ENCODE measurements at regions not wholly inside any gene's neighbourhood (a gene's known extent, or its start where the extent isn't known, plus 50 kb on each side); places are given as distances from the start of the nearest gene placed in this dataset.

DNA sequence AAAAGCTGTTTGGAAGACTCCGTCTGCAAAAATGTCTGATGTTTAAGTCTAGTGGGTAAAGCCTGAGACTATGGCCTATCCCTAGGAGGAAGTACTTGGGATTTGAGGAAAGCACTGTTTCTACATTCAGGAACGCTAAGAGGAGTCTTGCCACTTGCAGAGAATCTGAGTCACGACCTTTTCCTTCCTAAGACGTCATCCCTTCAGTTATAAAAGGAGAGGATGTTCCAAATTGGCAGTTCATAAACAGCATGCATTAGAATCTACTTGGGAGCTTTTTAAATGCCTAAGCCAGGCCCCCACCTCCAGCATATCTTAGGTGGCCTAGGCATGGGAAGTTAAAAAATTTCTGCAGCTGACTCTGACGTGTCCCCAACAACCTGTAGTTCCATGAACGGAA is 125.9 kb downstream of the TTC32 start:
- Histone ChIP-seq H3K9me3 (replicated peaks; ENCODE audit: low read length) (no peaks in the 10 kb centered on the region), H3K36me3 (ENCODE audit: insufficient read depth, low read length) (no peaks in the 10 kb centered on the region), H3K9ac (ENCODE audit: low read depth, low read length) (no peak overlapping the region), H3K27me3 (ENCODE audit: control insufficient read depth, insufficient read depth, low read length) (peaks cover 9% of the 10 kb centered on the region), H3K4me1 (ENCODE audit: control insufficient read depth, insufficient read depth, low read length) (peaks cover 9% of the 10 kb centered on the region), H3K4me3 (ENCODE audit: low read length) (no peak overlapping the region), H3K4me2 (ENCODE audit: low read length) (no peak overlapping the region)

DNA sequence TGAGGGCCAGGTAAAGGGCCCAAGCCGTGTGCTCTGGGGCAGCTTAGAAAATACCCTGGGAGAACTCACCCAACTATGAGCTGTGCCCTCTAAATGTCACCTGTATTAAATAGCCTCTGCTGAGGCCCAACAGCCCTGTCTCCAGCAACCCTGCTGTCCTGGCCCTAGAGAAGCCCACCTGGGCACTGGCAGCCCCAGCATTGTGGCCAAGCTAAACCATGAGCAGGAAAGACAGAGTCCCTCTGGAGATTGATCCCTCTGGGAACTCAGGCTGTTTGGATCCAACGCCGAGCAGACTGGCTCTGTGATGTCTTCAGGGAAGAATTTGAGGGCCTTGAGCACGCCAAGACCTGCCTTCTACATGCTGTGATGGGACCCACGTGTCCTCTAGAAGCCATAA is 126.5 kb downstream of the TTC32 start:
- Histone ChIP-seq H3K9ac (ENCODE audit: low read depth, low read length) (no peak overlapping the region), H3K27me3 (ENCODE audit: control insufficient read depth, insufficient read depth, low read length) (peaks cover 9% of the 10 kb centered on the region), H3K9me3 (replicated peaks; ENCODE audit: low read length) (no peaks in the 10 kb centered on the region), H3K4me2 (ENCODE audit: low read length) (no peak overlapping the region), H3K4me1 (ENCODE audit: control insufficient read depth, insufficient read depth, low read length) (peaks cover 9% of the 10 kb centered on the region), H3K4me3 (ENCODE audit: low read length) (no peak overlapping the region), H3K36me3 (ENCODE audit: insufficient read depth, low read length) (no peaks in the 10 kb centered on the region)

DNA sequence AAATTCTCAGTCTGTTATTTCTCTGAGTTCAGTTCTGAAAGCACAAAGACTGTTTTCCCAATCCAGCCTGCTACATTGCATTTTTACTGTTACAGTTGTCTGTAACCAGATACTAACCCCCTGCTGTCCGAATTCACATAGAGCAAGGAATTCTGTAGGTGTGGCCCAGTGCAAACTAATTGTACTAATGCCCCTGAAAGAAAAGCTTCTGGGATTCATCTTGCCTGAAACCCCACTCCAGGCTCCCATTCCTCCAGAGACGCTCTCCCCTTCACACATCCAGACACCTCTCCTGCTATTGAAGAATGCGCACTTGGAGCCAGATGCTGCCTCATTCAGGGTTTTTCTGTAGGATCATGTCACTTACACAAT is 127.0 kb downstream of the TTC32 start:
- Histone ChIP-seq H3K4me2 (ENCODE audit: low read length) (no peak overlapping the region), H3K9ac (ENCODE audit: low read depth, low read length) (no peak overlapping the region), H3K4me3 (ENCODE audit: low read length) (no peak overlapping the region), H3K27me3 (ENCODE audit: control insufficient read depth, insufficient read depth, low read length) (peaks cover 9% of the 10 kb centered on the region), H3K9me3 (replicated peaks; ENCODE audit: low read length) (no peaks in the 10 kb centered on the region), H3K4me1 (ENCODE audit: control insufficient read depth, insufficient read depth, low read length) (peaks cover 9% of the 10 kb centered on the region), H3K36me3 (ENCODE audit: insufficient read depth, low read length) (no peaks in the 10 kb centered on the region)

GRCh38 chr2:19772981-19773380 is 128.8 kb downstream of the TTC32 start:
- peaks cover 9% of the 10 kb centered on the region for H3K4me1 ChIP-seq (ENCODE audit: control insufficient read depth, insufficient read depth, low read length)
- H3K4me2 ChIP-seq (ENCODE audit: low read length): no peak overlapping the region
- H3K36me3 ChIP-seq (ENCODE audit: insufficient read depth, low read length): no peaks in the 10 kb centered on the region
- H3K9me3 ChIP-seq (replicated peaks; ENCODE audit: low read length): no peaks in the 10 kb centered on the region
- H3K9ac ChIP-seq (ENCODE audit: low read depth, low read length): no peak overlapping the region
- no peak overlapping the region for H3K4me3 ChIP-seq (ENCODE audit: low read length)
- no peaks in the 10 kb centered on the region for H3K27me3 ChIP-seq (ENCODE audit: control insufficient read depth, insufficient read depth, low read length)

GRCh38 chr2:19769513-19769912 is 132.3 kb downstream of the TTC32 start:
- no peaks in the 10 kb centered on the region for H3K9me3 ChIP-seq (replicated peaks; ENCODE audit: low read length)
- H3K27me3 ChIP-seq (ENCODE audit: control insufficient read depth, insufficient read depth, low read length): no peaks in the 10 kb centered on the region
- H3K9ac ChIP-seq (ENCODE audit: low read depth, low read length): no peak overlapping the region
- no peak overlapping the region for H3K4me3 ChIP-seq (ENCODE audit: low read length)
- no peak overlapping the region for H3K4me2 ChIP-seq (ENCODE audit: low read length)
- no peaks in the 10 kb centered on the region for H3K36me3 ChIP-seq (ENCODE audit: insufficient read depth, low read length)
- peaks cover 10% of the 10 kb centered on the region for H3K4me1 ChIP-seq (ENCODE audit: control insufficient read depth, insufficient read depth, low read length)

DNA sequence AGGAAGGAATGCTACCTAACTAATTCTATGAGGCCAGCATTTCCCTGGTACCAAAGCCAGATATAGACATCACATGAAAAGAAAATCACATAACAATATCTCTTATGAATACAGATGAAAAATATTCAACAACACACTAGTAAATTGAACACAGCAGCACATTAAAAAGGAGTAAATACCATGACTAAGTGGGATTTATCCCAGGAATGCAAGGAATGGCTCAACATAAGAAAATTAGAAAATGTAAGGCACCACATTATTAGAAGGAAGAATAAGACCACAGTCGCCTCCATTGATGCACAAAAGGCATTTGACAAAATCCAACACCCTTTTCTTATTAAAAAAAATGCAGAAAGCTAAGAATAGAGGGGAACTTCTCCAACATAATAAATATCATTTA is 133.9 kb downstream of the TTC32 start:
- Histone ChIP-seq H3K36me3 (ENCODE audit: insufficient read depth, low read length) (no peaks in the 10 kb centered on the region), H3K4me1 (ENCODE audit: control insufficient read depth, insufficient read depth, low read length) (peaks cover 6% of the 10 kb centered on the region), H3K9ac (ENCODE audit: low read depth, low read length) (no peak overlapping the region), H3K4me2 (ENCODE audit: low read length) (no peak overlapping the region), H3K4me3 (ENCODE audit: low read length) (no peak overlapping the region), H3K9me3 (replicated peaks; ENCODE audit: low read length) (no peaks in the 10 kb centered on the region), H3K27me3 (ENCODE audit: control insufficient read depth, insufficient read depth, low read length) (no peaks in the 10 kb centered on the region)

DNA sequence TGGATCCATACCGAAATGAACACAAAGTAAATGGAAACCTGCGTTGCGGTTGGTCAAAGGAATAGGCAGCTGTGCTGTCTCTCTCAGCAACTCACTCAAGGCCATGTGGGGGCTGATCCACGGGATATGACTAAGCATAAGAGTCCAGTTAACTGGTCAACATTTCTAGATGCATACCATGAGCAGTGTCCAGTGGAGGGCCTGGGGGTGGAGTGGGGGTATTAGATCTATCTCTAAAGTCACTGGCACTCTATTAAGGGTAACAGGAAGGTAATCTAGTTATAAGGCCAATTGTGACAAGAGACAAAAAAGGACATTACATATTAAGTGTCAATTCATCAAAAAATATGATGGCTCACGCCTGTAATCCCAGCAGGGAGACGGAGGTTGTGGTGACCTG is 136.8 kb downstream of the TTC32 start:
- Histone ChIP-seq H3K36me3 (ENCODE audit: insufficient read depth, low read length) (no peaks in the 10 kb centered on the region), H3K9me3 (replicated peaks; ENCODE audit: low read length) (no peaks in the 10 kb centered on the region), H3K27me3 (ENCODE audit: control insufficient read depth, insufficient read depth, low read length) (no peaks in the 10 kb centered on the region), H3K4me2 (ENCODE audit: low read length) (no peak overlapping the region), H3K4me1 (ENCODE audit: control insufficient read depth, insufficient read depth, low read length) (peaks cover 6% of the 10 kb centered on the region), H3K9ac (ENCODE audit: low read depth, low read length) (no peak overlapping the region), H3K4me3 (ENCODE audit: low read length) (no peak overlapping the region)

DNA sequence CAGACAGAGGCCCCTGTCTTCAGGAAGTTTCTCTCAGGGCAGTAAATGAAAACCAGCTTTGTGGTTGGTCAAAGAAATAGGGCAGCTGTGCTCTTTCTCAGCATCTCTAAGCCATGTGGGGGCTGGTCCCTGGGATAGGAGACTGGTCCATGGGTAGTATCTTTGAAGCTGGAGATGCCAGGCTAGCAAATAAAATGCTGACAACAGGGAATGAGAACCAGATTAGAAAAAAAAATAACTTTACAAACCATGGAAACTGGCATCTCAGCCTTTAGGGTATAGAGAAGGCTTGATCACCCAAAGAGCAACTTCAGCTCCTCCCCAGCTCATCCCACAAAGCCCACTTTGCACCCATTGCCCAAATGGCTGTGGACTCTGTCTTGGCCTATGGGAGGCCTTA is 138.1 kb downstream of the TTC32 start:
- Histone ChIP-seq H3K4me3 (ENCODE audit: low read length) (no peak overlapping the region), H3K36me3 (ENCODE audit: insufficient read depth, low read length) (no peaks in the 10 kb centered on the region), H3K27me3 (ENCODE audit: control insufficient read depth, insufficient read depth, low read length) (no peaks in the 10 kb centered on the region), H3K4me1 (ENCODE audit: control insufficient read depth, insufficient read depth, low read length) (peaks cover 6% of the 10 kb centered on the region), H3K9me3 (replicated peaks; ENCODE audit: low read length) (no peaks in the 10 kb centered on the region), H3K4me2 (ENCODE audit: low read length) (no peak overlapping the region), H3K9ac (ENCODE audit: low read depth, low read length) (no peak overlapping the region)

GRCh38 chr2:19762959-19763605 is 138.7 kb downstream of the TTC32 start:
- H3K9me3 ChIP-seq (replicated peaks; ENCODE audit: low read length): no peaks in the 10 kb centered on the region
- no peaks in the 10 kb centered on the region for H3K36me3 ChIP-seq (ENCODE audit: insufficient read depth, low read length)
- H3K4me1 ChIP-seq (ENCODE audit: control insufficient read depth, insufficient read depth, low read length): peaks cover 6% of the 10 kb centered on the region
- H3K27me3 ChIP-seq (ENCODE audit: control insufficient read depth, insufficient read depth, low read length): no peaks in the 10 kb centered on the region
- H3K4me3 ChIP-seq (ENCODE audit: low read length): no peak overlapping the region
- H3K9ac ChIP-seq (ENCODE audit: low read depth, low read length): no peak overlapping the region
- H3K4me2 ChIP-seq (ENCODE audit: low read length): no peak overlapping the region

- no peaks in the 10 kb centered on the region for H3K4me1 ChIP-seq (ENCODE audit: control insufficient read depth, insufficient read depth, low read length)
- no peaks in the 10 kb centered on the region for H3K36me3 ChIP-seq (ENCODE audit: insufficient read depth, low read length)
- no peak overlapping the region for H3K4me3 ChIP-seq (ENCODE audit: low read length)
- no peaks in the 10 kb centered on the region for H3K27me3 ChIP-seq (ENCODE audit: control insufficient read depth, insufficient read depth, low read length)
- H3K4me2 ChIP-seq (ENCODE audit: low read length): no peak overlapping the region
- H3K9me3 ChIP-seq (replicated peaks; ENCODE audit: low read length): no peaks in the 10 kb centered on the region
- no peak overlapping the region for H3K9ac ChIP-seq (ENCODE audit: low read depth, low read length)
Observed at GRCh38 chr2:19762142-19762541, 139.6 kb downstream of the TTC32 start.

GRCh38 chr2:19759880-19760279 is 141.9 kb downstream of the TTC32 start:
- no peaks in the 10 kb centered on the region for H3K36me3 ChIP-seq (ENCODE audit: insufficient read depth, low read length)
- H3K9me3 ChIP-seq (replicated peaks; ENCODE audit: low read length): no peaks in the 10 kb centered on the region
- H3K9ac ChIP-seq (ENCODE audit: low read depth, low read length): no peak overlapping the region
- H3K27me3 ChIP-seq (ENCODE audit: control insufficient read depth, insufficient read depth, low read length): no peaks in the 10 kb centered on the region
- no peaks in the 10 kb centered on the region for H3K4me1 ChIP-seq (ENCODE audit: control insufficient read depth, insufficient read depth, low read length)
- H3K4me2 ChIP-seq (ENCODE audit: low read length): no peak overlapping the region
- H3K4me3 ChIP-seq (ENCODE audit: low read length): no peak overlapping the region

GRCh38 chr2:19758658-19759057 is 143.1 kb downstream of the TTC32 start:
- Histone ChIP-seq H3K36me3 (ENCODE audit: insufficient read depth, low read length) (no peaks in the 10 kb centered on the region), H3K4me3 (ENCODE audit: low read length) (no peak overlapping the region), H3K9ac (ENCODE audit: low read depth, low read length) (no peak overlapping the region), H3K27me3 (ENCODE audit: control insufficient read depth, insufficient read depth, low read length) (no peaks in the 10 kb centered on the region), H3K9me3 (replicated peaks; ENCODE audit: low read length) (no peaks in the 10 kb centered on the region), H3K4me2 (ENCODE audit: low read length) (no peak overlapping the region), H3K4me1 (ENCODE audit: control insufficient read depth, insufficient read depth, low read length) (no peaks in the 10 kb centered on the region)

All from skeletal muscle satellite cell (primary cell).